ENCODE measurements at regions not wholly inside any gene's neighbourhood (a gene's known extent, or its start where the extent isn't known, plus 50 kb on each side); places are given as distances from the start of the nearest gene placed in this dataset.

DNA sequence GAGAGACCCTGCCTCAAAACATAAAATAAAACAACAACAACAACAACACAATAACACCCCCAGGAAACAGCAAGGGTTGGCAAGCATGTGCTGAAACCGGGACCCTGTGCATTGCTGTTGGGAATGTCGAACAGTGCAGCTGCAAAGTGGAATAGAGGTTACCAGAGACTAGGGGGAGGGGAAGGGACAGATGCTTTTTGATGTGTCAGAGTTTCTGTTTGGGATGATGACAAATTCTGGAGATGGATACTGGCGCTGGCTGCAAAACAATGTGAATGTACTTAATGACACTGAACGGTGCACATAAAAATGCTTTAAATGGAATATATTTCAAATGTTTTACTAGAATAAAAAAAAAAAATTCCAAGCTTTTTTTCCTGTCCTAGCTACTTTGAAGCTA is 241.8 kb downstream of the TEX36 start:
- peak in 1 of 2 donors; percentile 3 for DNase-seq (ENCODE audit: low read depth in 2 of 2)
- TF ChIP-seq, protein P1, sequence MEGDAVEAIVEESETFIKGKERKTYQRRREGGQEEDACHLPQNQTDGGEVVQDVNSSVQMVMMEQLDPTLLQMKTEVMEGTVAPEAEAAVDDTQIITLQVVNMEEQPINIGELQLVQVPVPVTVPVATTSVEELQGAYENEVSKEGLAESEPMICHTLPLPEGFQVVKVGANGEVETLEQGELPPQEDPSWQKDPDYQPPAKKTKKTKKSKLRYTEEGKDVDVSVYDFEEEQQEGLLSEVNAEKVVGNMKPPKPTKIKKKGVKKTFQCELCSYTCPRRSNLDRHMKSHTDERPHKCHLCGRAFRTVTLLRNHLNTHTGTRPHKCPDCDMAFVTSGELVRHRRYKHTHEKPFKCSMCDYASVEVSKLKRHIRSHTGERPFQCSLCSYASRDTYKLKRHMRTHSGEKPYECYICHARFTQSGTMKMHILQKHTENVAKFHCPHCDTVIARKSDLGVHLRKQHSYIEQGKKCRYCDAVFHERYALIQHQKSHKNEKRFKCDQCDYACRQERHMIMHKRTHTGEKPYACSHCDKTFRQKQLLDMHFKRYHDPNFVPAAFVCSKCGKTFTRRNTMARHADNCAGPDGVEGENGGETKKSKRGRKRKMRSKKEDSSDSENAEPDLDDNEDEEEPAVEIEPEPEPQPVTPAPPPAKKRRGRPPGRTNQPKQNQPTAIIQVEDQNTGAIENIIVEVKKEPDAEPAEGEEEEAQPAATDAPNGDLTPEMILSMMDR (IDR thresholded peaks at IDR 0.05; ENCODE audit: low read depth, low read length) = no peak
- no peak overlapping the region for H3K4me3 ChIP-seq (replicated peaks in 1 of 2; ENCODE audit: low read depth in 2 of 2, low read length in 2 of 2)

DNA sequence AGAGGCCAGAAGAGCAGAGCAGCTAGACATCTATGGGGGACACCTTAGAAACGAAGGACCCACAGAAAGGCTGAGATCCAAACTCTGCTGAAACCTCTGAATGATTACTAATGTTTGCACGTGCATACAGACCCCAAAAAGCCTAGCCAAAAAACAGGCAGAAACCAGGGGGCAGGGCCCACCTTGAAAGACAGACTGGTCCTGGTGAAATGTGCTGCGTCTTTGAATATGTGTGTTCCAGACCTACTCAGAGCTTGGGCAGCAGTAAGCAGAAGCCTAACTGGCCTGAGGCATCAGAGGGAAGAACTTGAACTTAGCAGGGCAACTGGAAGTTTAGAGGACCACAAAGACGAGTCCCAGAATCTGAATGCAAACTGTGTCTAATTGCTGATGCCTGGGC is 251.8 kb downstream of the TEX36 start:
- no peak for DNase-seq (ENCODE audit: low read depth in 2 of 2)
- TF ChIP-seq, protein P1 (IDR thresholded peaks at IDR 0.05; ENCODE audit: low read depth, low read length) = no peak
- no peak overlapping the region for H3K4me3 ChIP-seq (replicated peaks in 1 of 2; ENCODE audit: low read depth in 2 of 2, low read length in 2 of 2)

DNA sequence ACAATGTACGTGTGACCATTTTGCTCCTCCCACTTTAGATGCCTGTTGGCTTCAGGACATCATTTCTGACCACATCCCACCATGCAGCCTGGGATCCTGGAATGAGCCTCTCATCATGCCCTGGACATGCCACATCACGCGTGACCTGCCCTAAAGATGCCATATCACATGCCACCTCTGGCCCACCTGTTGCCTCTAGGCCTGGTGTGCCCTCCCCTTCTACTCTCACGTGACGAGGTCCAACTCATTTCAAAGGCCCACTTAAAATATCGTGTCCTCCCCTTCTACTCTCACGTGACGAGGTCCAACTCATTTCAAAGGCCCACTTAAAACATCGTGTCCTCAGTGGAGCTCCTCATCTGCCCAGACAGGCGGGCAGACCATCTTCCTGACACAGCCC is 254.9 kb downstream of the TEX36 start:
- TF ChIP-seq, protein P1 (IDR thresholded peaks at IDR 0.05; ENCODE audit: low read depth, low read length) = no peak
- no peak for DNase-seq (ENCODE audit: low read depth in 2 of 2)
- no peak overlapping the region for H3K4me3 ChIP-seq (replicated peaks in 1 of 2; ENCODE audit: low read depth in 2 of 2, low read length in 2 of 2)

DNA sequence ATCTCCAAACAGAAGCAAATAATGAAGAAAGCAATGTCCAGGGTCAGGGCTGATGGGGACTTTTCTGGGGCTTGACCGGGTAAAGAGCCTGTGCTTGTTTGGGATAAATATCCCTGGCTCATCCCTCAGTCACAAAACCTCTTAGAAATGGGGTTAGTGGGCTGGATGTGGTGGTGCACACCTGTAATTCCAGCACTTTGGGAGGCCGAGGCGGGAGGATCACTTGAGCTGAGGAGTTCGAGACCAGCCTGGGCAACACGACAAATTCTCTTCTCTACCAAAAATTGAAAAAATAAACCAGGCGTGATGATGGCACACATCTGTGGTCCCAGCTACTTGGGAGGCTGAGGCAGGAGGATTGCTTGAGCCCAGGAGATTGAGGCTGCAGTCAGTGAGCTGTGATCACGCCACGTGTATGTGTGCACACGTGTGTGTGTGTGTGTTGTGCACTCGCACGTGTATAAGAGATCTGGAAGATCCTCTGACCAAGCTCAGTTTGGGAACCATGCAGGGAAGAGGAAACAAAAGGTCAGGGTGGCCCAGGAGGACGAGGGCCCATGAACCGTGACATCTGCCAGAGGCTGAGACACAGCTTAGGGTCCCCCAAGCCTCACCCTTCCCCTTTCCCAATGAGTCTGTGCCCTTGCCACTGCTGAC is 258.6 kb downstream of the TEX36 start:
- no peak overlapping the region for H3K4me3 ChIP-seq (replicated peaks in 1 of 2; ENCODE audit: low read depth in 2 of 2, low read length in 2 of 2)
- TF ChIP-seq, protein P1 (IDR thresholded peaks at IDR 0.05; ENCODE audit: low read depth, low read length) = no peak

DNA sequence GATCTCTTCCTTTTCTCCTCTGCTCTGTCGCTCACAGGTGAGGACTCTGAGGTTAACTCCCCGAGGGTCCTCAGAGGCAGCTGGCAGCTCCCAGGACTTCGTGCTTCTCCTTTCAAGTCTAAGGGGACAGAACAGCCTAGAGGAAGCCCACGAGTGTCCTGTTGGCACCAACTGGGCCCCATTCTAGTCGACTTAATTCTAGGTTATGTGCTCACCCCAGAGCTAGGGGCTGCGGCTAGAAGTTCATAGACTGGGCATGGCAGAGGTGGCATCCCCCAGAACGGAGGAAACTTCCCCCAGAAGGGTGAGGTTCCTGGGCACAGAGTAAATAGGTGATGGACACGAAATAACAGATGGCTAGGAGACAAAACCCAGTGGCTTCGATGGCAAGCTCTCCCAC is 259.4 kb downstream of the TEX36 start:
- TF ChIP-seq, protein P1 (IDR thresholded peaks at IDR 0.05; ENCODE audit: low read depth, low read length) = no peak
- no peak for DNase-seq (ENCODE audit: low read depth in 2 of 2)
- no peak overlapping the region for H3K4me3 ChIP-seq (replicated peaks in 1 of 2; ENCODE audit: low read depth in 2 of 2, low read length in 2 of 2)

More for the DNA sequence above, 258.6 kb downstream of the TEX36 start:
- DNase-seq (ENCODE audit: low read depth in 2 of 2) = no peak

DNA sequence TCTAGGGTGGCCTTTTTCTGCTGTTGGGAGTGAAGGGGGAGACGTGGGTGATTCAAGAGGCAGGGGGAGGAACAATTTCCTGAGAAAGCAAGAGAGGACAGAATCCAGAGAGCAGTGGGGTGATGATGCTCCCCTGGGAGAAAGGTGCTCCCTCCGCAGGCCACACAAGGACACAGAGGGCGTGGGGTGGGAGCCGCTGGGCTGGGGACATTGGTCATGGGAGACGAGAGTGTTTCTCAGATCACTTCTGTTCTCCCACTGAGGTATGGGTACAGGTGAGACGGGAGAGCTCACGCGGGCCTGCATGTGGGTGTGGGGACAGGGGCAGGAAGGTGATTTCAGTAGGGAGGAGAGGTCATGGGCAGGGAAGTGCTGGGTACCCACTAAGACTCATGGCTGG is 259.5 kb upstream of the CTBP2 start:
- TF ChIP-seq, protein P1 (IDR thresholded peaks at IDR 0.05; ENCODE audit: low read depth, low read length) = no peak

DNA sequence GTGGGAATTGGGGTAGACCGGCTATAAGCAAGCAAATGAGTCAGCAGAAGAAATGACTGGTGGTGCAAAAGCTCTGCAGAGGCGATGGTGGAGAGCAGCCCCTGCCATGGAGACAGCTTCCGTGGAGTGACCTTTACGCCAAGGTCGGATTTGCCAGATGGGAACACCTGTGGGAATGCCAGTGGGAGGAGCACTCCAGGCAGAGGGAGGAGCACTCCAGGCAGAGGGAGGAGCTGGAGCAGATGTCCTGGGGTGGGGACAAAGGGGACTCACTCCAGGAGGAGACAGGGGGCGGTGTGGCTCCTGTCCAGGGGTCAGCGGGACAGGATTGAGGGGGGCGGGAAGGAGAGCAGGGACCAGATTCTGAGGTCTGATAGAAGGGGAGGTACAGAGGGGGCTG is 258.8 kb upstream of the CTBP2 start:
- DNase-seq (ENCODE audit: low read depth in 2 of 2) = no peak
- TF ChIP-seq, protein P1 (IDR thresholded peaks at IDR 0.05; ENCODE audit: low read depth, low read length) = no peak
- H3K4me3 ChIP-seq (replicated peaks in 1 of 2; ENCODE audit: low read depth in 2 of 2, low read length in 2 of 2) = no peak overlapping the region

More for the DNA sequence above, 259.5 kb upstream of the CTBP2 start:
- no peak overlapping the region for H3K4me3 ChIP-seq (replicated peaks in 1 of 2; ENCODE audit: low read depth in 2 of 2, low read length in 2 of 2)
- no peak for DNase-seq (ENCODE audit: low read depth in 2 of 2)

All from cardiac fibroblast (primary cell).